Transverse colon (tissue), 4 donors: ENCODE measurements at regions not wholly inside any gene's neighbourhood (a gene's known extent, or its start where the extent isn't known, plus 50 kb on each side); places are given as distances from the start of the nearest gene placed in this dataset.

ENCODE experiments used
- POLR2A ChIP-seq: fragments of 450-650 bp; IDR thresholded peaks from one replicate; pipeline ENCODE4 v1.6.1; 2016; ENCODE audit warnings: antibody characterized with exemption, mild to moderate bottlenecking, moderate library complexity
- POLR2AphosphoS5 ChIP-seq, 3 donors: sonication (generic); formaldehyde crosslinking; IDR thresholded peaks; one replicate each; pipeline ENCODE4 v1.6.1; 2016; ENCODE audit warnings: antibody characterized with exemption in 3 of 3
- TF ChIP-seq, protein P1 (sequence below), 5 experiments: fragments of 200-600 bp in 3 of 5; fragments of 450-650 bp in 2 of 5; sonication (generic) in 3 of 5; IDR thresholded peaks; 1 replicate in 2 of 5; 2 replicates in 3 of 5; pipeline ENCODE4 v1.5.1; 2016 to 2017; ENCODE audit warnings: antibody characterized with exemption in 5 of 5, inconsistent platforms in 3 of 5, mild to moderate bottlenecking in 2 of 5, moderate library complexity in 1 of 5

DNA sequence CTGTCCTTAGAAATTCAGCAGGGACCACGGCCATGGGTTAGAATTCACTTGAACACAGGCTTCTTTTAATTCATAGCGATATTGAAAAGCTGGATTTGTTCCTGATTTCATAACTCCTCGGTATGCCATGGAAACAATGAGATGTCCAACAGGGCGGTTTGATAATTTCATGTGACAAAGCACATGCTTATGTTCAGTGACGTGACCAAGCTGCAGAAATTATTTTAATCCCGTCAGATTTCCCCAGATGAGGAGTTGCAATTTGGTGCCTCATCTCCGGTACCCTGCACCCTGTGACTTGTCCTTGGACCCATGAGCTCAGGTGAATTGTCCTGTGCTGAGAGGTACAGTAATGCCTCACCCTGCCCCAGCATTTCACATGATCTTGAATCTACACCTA is 81.7 kb downstream of the C11orf91 start:
- TF ChIP-seq, protein P1, sequence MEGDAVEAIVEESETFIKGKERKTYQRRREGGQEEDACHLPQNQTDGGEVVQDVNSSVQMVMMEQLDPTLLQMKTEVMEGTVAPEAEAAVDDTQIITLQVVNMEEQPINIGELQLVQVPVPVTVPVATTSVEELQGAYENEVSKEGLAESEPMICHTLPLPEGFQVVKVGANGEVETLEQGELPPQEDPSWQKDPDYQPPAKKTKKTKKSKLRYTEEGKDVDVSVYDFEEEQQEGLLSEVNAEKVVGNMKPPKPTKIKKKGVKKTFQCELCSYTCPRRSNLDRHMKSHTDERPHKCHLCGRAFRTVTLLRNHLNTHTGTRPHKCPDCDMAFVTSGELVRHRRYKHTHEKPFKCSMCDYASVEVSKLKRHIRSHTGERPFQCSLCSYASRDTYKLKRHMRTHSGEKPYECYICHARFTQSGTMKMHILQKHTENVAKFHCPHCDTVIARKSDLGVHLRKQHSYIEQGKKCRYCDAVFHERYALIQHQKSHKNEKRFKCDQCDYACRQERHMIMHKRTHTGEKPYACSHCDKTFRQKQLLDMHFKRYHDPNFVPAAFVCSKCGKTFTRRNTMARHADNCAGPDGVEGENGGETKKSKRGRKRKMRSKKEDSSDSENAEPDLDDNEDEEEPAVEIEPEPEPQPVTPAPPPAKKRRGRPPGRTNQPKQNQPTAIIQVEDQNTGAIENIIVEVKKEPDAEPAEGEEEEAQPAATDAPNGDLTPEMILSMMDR (IDR thresholded peaks at IDR 0.05), result no peak
- TF ChIP-seq POLR2A, result no peak
- no peak for TF ChIP-seq POLR2AphosphoS5 (IDR thresholded peaks at IDR 0.05)
